CMK (cell line): ENCODE measurements at regions not wholly inside any gene's neighbourhood (a gene's known extent, or its start where the extent isn't known, plus 50 kb on each side); places are given as distances from the start of the nearest gene placed in this dataset.
"Not testable (repeated sequence)": the region's sequence is repeated elsewhere in the genome, so short reads cannot be mapped to it uniquely, and the experiment has no call there.

Source experiments
- DNase-seq: peaks from one replicate; pipeline ENCODE4 v3.0.0-alpha.2; 2010; ENCODE audit warnings: low read depth

- DNase-seq: no peak
Measured at GRCh38 chr1:94362466-94363058, 55.6 kb upstream of the ABCD3 start.

DNA sequence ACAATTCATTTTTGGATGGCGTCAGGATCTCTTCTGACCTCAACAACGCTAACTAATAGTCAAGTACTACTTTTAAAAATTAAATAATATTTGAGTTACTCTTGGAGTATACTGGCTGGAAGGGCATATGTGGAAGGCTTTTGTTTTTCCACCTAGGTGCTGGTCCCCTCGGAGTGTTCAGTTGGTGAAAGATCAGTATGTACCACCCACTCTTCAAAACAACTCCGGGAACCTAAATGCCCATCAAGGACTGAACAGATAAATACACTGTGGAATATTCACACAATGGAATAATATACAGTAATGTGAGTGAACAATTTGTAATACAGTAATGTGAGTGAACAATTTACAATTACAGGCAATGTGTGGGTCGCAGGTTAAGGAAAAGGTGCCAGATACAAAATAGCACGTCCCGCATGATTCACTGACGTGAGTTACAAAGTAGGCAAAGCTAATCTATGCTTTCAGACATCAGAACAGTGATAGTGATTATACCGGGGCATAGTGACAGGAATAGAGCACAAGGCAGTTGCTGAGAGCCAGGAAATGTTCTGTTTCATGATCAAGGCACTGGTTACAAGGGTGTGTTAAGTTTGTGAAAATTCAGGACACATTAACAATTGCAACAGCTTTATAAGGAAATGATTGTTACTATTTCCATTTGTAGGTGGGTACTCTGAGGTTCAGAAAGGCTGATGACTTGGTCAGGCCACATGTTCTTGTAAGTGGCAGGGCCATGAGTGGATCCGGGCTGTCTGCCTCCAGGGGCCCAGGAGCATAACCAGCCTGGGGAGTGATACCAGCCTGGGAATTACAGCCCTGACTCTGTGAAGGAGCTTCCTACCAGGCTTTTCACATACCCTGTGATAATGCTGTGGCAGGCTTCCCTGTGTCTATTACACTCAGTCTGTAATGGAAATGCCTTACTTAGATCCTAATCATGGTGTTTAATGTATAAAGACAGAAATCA, 59.3 kb upstream of the ABCD3 start:
- no peak for DNase-seq

DNA sequence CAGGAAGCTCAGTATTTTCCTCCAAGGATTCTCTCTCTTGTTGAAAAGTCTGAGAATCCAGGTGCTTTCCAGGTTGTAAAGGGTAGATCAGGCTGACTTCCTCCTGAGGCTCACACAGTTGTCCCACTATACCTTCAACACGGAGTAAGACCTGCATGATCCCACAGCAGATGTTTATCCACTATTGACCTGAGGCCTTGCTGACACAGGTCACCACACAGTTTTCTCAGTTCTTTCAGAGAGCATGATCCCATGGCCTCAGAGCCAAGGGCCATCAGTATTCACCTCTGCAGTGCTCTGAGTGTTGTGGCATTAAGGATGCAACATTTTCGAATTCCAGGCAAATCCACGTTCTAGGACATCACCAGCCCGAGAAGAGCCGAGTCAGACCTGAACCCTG, 60.5 kb upstream of the ABCD3 start:
- DNase-seq: no peak

DNA sequence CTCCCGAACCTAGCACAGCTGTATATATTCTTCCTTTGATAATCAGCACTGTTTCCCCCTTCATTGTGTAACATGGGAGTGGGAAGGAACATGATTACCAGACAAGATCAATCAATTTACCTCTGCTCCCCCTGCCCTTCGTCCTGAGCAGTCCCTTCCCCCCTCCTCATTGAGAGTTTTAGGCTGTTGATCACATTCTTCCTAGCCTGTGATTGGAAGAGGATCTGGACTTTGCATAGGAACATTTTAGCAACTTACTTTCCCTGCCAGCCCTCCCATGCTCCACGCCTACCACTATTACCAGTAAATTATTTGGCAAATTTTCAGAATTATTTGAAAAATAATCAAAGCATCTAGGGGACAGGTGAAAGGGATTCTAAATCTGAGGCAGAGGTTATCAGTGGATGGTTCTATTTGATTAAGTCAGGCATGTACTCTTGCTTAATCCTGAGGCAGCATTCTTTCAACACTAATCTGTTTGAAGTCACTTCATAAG, 62.7 kb upstream of the ABCD3 start:
- no peak for DNase-seq

- no peak for DNase-seq
Measured at GRCh38 chr1:94351481-94351880, 66.7 kb upstream of the ABCD3 start.

GRCh38 chr1:94350350-94350924, 67.8 kb upstream of the ABCD3 start:
- DNase-seq: no peak

GRCh38 chr1:94349853-94350252, 68.3 kb upstream of the ABCD3 start:
- DNase-seq: no peak

DNA sequence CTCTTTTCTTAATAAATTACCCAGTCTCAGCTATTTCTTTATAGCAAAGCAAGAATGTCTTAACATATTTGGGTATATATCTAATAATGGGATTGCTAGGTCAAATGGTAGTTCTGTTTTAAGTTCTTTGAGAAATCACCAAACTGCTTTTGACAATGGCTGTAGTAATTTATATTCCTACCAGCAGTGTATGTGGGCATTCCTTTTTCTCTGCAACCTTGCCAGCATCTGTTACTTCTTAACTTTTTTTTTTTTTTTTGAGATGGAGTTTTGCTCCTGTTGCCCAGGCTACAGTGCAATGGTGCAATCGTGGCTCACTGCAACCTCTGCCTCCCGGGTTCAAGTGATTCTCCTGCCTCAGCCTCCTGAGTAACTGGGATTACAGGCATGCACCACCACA, 69.8 kb upstream of the ABCD3 start:
- not testable (repeated sequence) for DNase-seq

DNA sequence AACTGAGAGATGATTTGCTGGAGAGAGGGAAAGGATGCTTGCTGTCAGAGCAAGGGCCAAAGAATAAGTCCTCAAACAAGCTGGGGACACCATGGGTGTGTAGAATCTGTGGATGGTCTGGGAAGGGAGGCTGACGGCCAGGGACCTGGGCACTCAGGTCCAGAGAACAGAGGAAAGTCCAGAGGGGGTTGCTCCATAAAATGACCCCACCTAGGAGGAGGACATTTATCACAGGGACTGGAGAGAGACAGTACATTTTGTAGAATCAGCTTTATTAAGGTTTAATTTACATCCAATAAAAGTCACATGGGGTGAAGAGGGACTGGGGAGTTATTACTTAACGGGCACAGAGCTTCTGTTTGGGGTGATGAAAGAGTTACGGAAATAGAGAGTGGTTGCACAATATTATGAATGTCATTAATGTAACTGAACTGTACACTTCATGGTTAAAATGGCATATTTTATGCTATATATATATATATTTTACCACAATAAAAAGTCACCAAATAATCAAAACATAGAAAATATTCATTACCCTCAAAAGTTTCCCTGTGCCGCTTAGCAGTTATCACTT, 73.0 kb upstream of the ABCD3 start:
- no peak for DNase-seq

DNA sequence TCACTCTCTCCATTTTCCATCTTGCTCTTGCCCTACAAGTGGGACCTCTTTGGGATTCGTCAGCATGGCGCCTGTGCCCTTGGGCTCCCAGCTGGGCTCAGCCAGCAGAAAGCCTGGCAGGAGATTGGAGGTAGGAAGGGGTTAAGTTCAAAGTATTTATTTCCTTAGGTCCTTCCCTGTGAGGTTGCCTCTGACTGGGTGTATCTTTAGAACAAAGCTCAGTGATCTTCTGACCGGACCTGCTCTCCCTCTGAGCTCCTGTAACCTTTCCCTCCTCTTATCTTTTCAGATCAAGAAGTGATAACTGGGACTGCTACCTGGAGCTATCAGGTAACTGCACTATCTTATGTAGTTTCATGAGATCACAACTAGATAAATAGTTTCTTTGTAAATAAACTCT, 75.8 kb upstream of the ABCD3 start:
- no peak for DNase-seq

DNA sequence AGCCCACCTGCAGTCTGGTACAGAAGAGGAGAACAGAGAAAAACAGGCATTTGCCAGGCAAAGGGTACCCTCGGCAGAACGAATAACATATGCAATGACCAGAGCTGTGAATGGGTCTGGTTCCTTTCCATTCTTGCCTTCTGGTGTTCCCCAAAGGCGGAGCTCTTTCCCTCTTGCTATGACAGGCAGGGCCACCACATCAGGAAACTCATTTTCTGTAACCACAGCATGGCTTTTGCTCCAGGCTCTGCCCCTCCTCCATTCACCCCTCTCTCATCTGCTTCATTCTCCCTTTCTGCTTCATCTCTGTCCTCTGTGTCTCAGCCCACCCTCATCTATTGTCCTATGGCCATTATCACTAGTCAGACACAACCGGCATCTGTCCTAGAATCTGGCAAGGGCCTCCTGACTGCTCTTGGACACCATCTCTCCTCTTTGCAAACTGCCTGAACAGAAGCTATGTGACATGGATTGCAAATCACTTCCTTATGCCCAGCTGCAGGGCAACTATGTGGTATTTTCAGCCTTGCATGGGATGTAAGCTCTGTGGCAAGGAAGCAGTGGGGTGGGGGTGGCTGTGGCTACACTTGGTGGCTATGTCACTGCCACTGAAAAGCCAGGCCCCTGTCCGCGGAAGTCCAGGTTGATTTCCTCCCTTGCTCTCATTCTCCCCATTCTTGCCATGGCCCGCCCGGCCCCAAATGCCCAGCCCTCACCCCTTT, 78.8 kb upstream of the ABCD3 start:
- no peak for DNase-seq

DNA sequence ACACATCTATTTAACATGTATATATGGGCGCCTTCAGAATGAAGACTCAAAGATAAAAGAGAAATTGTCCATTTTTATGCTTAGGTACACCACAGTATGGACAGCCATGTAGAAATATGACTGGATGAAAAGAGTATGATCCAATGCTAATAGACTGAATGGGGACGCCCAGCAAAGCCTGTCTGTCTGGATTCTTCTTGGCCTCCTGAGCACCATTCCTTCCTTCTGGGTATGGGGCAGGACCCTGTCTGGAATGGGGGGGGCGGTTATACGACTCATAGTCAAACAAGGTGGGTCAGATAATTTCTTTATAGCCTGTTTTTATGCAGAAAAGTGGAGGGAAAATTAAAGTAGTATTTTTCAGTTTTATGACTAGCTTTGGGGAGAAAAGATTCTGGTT, 81.2 kb upstream of the ABCD3 start:
- no peak for DNase-seq

DNA sequence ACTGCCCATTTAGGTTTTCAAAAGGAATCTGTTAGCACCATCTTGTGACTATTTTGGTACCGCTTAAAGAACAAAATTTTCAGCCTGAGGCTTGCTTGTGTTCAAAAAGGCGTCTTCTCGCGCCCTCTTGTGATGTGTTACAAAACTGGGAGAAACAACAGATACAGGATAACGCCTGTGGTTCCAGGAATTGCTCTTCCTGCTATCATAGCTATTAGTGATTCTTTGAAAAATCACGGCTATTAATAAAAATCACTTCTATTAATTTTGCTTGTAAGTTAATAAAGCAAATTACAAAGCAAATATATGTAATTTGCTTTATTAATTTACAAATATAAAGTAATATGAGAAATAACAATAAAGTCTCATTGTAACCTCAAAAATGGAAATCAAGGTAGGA, 82.2 kb upstream of the ABCD3 start:
- DNase-seq: peak; percentile 38

- DNase-seq: no peak
Measured at GRCh38 chr1:94335447-94335846, 82.7 kb upstream of the ABCD3 start.

- no peak for DNase-seq
Measured at GRCh38 chr1:94334764-94335163, 83.4 kb upstream of the ABCD3 start.

- DNase-seq: no peak
Measured at GRCh38 chr1:94332952-94333351, 85.2 kb upstream of the ABCD3 start.

DNA sequence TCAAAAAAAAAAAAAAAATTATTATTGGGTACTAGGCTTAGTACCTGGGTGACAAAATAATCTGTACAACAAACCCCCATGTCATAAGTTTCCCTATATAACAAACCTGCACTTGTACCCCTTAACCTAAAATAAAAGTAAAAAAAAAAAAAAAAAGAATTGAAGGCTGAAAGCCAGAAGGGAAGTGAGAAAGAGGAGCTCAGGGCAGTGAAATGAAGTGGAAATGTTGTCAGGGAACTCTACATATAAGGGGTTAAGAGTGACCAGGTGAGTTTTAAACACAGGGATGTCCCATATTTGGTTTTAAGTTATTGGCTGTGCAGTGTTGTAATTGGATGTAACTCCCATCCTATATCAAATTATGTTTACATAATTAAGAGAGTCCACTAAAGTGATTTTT, 85.7 kb upstream of the ABCD3 start:
- DNase-seq: no peak

DNA sequence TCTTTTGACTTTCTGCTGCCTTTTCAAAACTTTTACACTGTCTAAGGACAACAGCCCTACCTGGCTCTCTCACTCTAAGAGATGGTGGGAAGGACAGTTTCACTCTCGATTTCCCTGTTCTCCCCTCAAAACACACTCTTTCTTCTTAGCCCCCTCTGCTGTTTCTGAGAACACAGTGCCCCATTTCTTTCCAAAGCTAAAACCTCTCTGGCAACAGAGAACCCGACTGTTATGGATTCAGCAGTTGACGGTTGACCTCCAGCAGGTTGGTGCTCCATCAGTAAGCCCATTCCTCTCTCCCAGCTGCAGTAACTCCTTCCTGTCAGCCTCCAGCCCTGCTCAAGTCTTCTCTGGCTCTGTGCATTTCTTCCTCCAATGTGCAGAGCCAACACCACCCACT, 88.2 kb upstream of the ABCD3 start:
- DNase-seq: no peak

DNA sequence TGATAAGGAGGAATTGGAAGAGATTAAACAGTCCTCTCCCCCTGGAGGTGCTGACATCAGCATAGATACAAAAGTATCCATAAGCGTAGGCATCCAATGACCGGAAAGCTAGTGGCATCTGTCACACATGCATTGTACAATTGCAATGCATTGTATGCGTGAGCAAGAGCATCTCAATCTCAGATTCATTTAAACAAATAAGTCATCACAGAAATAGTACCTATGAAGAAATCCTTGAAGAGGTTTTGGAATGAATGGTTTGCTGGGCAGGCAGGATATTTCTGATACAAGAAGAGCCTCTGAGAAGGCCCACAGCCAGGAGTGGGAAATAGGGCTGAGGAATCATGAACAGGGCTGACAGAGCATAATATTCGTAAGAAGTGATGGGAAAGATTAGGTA, 88.9 kb upstream of the ABCD3 start:
- no peak for DNase-seq

DNA sequence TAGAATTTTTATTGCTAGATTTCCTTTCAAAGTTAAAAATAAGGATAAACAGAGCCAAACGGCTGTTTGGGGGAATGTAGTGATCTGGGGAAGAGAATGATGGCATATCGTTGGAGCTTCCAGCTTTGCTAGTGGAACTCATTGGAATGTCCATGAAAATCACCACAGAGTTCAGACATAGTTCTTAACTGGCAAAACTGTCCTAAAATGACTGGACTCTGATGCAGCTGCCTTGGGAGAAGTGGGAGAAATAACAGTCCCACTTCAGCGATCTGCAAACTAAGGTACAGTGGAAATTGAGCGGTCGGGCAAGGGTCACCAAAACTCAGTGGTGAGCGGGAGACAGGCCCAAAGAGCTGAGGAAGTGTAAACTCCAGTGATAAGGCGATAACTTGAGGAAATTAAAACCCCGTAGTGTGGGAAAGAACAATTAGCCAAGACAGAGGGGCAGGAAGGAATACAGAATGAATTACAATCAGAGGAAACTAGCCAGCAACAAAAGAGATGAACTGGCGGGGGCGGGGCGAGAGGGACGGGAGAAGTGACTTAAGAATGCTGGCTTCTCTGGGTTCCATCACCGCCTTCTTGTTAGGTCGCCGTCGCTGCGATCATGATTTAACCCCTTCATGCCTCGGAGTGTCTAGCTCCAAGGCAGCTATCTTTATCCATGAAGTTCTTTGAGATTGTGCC, 89.8 kb upstream of the ARHGAP29 start:
- DNase-seq: no peak

- no peak for DNase-seq
Measured at GRCh38 chr1:94326329-94326728, 88.9 kb upstream of the ARHGAP29 start.
